GM12801 (cell line): ENCODE measurements at regions not wholly inside any gene's neighbourhood (a gene's known extent, or its start where the extent isn't known, plus 50 kb on each side); places are given as distances from the start of the nearest gene placed in this dataset.

Experiments
- CTCF ChIP-seq: IDR thresholded peaks from one replicate; pipeline ENCODE4 v1.5.1; 2011; ENCODE audit warnings: control low read depth; ENCODE audit not compliant: insufficient read length; ENCODE audit errors: extremely low read depth

- no peak for TF ChIP-seq CTCF
These were observed 127.2 kb upstream of the SLC30A5 start for GRCh38 chr5:68966596-68966995.

DNA sequence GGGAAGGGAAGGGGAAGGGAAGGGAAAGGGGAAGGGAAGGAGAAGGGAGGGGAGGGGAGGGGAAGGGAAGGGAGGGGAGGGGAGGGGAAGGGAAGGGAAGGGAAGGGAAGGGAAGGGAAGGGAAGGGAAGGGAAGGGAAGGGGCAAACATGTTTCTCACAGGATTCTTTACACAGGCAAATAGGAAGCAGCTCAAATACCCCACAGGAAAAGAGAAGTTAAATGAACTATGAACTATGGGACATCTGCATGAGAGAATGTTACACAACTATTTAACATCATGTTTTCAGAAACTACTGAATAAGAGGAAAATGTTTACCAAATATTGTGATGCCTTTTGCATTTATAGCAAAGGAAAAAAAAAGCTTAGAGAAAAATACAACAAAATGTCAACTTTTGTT is 125.4 kb upstream of the SLC30A5 start:
- TF ChIP-seq CTCF = no peak

DNA sequence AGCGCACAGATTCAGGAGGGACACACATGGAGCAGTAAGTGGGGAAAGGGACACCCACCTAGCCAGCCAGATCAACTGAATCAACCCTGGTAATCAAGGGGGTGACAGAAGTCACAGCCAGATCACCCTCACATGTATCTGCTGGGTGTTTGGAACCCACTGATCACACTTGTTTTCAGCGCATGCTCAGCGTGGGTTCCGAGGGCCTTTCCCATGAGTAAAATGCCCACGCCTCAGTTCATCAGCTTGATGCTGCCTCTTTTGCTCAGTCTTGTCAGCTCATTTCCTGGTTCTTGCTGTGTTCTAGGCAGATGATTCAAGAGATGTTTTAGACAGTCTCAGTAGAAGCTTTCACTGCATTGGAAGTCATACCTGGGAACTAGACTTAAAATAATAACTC is 123.2 kb upstream of the SLC30A5 start:
- no peak for TF ChIP-seq CTCF

GRCh38 chr5:68973696-68974095 is 120.1 kb upstream of the SLC30A5 start:
- no peak for TF ChIP-seq CTCF

DNA sequence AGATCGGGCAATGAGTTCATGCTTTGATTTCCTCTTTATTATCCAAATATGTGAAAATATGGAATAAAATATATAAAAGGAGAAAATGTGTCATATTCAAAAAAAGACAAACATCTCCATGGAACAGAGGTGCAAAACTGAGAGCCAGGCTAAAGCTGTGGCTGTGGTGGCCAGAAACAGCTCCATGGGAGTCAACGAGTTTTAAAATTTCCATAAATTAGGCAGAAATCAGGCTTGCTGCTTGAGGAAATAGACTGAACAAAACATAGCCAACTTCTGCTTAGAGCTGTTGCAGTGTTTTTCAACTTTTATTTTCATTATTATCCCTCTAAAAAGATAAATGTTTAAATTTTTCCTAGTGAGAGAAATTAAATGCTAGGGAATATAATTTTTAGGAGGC is 110.8 kb upstream of the SLC30A5 start:
- TF ChIP-seq CTCF = no peak

- TF ChIP-seq CTCF = no peak
These were observed 109.9 kb upstream of the SLC30A5 start for GRCh38 chr5:68983959-68984358.

DNA sequence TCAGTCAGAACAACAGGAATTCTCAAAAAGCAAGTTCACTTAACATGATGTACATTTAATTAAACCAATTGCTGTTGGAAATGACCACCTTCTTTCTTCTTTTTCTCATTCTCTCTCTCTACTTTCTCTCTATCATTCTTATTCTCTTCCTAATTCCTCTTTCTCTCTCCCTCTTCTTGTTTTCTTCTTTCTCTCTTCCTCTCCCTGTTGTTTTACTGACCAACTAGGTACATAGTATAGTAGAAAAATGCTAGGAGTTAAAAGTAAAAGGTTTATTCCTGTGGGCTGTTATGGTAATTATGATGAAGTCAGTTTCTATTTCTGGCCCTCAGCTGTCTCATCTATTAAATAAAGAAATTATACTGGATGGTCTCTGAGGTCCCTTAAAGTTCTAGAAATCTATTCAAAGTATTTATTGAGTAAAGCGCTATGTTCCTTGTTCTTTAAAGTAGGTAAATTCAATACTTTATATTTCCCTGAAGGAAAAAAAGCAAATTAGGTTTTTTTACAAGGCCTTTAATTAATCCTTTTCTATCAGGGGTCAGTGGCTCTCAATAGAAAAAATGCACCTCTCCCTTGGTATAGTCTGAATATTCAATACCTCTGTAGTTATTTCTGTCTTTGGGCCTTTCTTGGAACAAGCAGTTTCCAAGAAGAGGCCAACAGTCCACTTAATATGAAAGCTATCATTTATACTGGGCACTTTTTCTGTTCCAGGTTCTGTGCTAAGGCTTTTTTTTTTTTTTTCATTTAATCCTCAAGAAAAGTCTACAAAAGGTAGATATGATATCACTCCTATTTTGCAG is 102.3 kb upstream of the SLC30A5 start:
- TF ChIP-seq CTCF = no peak
